SHP77 (cell line): ENCODE measurements at regions not wholly inside any gene's neighbourhood (a gene's known extent, or its start where the extent isn't known, plus 50 kb on each side); places are given as distances from the start of the nearest gene placed in this dataset.
A peak's percentile ranks its signal among the peaks of the same experiment; 100 is the strongest.

Source experiments
- DNase-seq, 2 experiments: peaks; one replicate each; lab custom pipeline; 2025; lab: John Stamatoyannopoulos, UW

DNA sequence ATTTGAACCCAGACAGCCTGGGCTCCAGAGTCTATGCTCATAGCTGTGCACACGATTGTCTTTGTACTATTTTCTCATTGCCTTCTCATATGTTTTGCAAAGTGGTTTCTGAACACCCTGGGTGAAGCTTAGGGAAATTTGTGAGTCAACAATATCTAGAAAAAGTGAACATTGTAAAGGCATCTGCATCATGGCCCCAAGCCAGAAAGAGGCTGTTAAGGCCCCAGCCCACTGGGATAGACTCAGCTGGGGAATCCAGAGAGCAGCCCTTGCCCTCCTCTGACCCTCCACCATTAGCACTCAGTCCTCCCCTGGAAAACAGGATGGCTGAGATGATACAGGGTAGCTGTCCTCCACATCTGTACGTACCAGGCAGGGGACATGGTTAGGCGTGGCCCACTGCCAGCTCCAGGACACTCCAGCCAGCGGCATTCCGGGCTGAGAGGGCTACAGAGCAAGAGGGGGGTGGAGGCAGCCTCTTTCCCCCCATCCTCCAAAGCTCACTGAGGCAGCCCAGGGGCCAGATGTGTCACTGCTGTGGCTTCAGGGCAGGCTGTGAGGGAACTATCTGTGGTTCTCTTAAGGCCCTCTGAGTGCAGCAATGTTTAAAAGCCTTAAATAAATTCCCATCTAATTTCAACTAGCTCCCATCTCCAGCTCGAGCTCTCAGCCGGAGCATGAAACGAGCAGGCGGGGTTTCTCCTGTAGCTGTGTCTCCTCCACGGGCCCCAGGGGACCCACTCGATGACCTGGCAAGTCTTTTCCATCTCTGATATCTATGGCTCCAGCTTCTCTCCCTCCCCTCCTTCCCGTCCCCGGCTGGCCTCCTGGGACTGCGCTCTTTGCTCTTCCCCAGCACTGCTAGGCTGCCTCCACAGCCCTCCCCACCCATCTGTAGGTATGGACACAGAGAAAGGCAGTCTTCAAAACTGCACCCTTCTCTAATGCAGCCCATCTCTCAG lies 209.4 kb upstream of the LRFN2 start:
- DNase-seq = no peak

DNA sequence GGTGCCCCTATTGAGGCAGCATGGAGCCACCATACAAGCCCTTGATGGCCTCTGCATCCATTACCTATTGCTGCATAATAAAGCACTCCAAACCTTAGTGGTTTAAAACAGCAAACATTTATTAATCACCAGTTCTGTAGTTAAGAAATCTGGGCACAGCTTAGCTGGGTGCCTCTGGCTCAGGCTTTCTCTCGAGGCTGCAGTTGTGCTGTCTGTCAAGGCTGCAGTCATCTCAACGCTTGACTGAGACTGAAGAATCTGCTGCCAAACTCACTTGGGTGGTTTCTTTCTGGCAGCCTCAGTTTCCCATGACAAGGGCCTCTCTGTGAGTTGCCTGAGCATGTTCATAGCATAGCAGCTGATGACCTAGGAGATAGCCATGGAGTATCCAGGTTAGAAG lies 207.4 kb upstream of the LRFN2 start:
- DNase-seq = no peak

DNA sequence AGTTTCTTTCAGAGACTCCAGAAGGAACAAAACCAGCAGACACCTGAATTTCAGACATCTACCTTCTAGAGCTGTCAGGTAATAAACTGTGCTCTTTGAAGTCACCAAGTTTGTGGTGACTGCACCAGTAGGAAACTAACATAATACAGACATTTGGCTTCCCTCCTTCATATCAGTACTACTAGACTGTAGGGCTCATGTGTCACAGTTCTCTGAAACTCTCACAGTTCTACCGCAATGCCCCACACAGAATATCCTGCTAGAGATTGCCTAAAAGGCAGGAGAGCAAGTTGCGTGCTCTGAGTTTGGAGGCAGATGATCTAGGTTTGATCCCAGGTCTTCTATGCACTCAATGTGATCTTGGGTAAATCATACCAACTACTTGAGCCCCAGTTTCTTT lies 205.0 kb upstream of the LRFN2 start:
- no peak for DNase-seq

DNA sequence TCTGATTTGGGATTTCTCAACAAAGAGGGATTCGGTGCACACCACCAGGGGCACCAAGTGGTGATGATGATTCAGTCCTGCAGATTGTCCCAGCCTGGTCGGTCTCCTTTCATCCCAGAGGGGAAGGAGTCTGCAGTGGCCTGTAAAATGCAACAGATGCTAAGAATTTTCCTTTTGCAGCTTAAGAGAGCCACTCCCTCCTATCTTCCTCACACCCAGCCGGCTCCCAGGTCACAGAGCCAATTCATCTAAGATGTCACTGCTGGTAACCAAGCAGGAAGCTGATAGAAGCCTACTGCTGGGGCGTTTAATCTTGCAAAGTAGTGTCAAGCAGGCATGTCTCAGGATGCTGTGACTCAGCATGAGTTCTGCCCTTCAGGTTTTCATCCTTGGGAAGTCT lies 203.8 kb upstream of the LRFN2 start:
- DNase-seq = no peak

DNA sequence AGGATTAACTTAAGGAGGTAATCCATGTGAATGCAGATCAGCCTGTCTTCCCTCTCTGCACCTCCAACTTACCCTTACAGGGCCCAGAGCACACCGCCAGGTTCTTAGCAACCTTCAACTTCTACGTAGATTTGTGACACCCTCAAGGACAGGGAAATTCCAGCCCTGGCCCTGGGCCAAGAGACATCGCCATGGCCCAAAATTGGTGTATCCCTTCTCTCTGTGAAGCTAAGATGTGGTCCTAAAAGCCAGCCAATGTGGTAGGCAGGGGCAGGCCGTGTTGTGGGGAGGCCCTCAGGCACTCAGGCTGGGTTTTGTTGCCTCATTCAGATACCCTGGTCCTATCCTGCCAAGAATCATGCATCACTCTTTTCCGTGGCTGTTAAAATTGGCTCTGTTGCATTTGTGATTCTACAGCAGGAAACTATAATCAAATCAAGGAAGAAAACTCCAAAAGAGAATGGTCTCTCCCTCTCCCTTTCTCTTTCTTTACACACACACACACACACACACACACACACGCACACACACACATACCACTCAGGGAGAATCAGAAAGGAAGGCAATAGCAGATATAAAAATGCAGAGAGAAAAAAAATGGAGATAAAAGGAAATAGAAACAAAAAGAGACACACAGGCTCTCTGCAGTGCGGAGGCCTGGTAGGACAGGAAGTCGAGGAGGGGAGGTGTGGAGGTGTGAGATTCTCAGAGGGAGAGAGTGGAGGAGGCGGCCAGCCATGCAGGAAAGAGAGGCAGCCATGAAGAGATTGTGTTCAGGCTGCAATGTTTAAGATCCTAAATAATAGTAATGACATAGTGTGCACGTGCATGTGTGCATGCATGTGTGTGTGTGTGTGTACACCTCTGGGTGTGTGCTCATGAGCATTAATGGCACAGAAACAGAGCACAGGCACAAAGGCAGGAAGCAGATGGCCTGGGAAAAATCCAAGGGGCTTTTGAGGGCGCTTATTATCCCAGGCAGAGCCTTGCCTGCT lies 201.8 kb upstream of the LRFN2 start:
- no peak for DNase-seq

DNA sequence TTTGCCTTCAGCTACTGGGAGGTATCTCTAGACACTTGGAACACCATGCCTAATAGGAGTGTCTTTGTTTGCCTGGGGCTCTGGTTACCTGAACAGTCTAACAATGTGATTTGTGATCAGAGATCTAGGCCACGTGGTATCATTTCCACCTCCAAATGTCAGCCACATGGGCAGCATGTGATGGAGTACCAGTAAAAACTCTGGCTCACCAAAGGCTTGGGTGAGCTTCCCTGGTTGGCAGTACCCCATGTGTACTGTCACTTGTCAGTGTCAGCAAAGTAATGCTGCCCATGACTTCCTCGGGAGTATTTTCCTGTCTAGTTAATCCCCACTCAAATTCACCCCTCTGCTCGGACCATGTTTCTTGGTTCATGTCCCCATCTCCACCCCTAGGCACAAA lies 195.2 kb upstream of the LRFN2 start:
- DNase-seq = no peak

DNA sequence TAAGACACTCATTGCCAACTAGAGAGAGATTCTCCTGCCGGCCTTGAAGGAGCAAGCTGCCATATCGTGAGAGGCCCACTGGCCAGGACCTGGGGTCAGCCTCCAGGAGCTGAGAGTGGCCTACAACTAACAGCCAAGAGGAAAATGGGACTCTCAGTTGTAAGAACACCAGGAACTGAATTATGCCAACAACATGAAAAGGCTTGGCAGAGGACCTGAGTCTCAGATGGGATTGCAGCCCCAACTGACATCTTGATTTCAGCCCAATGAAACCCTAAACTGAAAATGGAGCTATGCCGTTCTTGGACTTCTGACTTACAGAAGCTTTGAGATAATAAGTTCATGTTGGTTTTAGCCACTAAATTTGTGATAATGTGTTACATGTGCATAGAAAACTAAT lies 193.5 kb upstream of the LRFN2 start:
- no peak for DNase-seq

DNA sequence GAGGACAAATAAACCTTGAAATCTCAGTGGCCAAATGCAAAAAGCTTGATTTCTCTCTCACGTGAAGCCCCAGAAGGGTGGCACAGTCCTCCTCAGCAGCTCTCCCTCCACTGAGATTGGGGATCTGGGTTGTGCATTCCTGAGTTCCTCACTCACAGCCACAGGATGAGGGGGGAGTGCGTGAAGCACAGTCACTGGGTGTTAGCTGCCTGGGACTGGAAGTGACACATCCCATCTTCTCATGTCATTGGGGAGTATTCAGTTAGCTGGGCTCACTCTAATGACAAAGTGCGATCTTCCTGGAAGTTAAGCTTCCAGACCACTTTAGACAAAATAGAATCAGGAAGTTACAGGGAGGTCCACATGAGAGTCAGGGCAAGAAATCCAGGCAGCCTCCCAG lies 192.2 kb upstream of the LRFN2 start:
- no peak for DNase-seq

DNA sequence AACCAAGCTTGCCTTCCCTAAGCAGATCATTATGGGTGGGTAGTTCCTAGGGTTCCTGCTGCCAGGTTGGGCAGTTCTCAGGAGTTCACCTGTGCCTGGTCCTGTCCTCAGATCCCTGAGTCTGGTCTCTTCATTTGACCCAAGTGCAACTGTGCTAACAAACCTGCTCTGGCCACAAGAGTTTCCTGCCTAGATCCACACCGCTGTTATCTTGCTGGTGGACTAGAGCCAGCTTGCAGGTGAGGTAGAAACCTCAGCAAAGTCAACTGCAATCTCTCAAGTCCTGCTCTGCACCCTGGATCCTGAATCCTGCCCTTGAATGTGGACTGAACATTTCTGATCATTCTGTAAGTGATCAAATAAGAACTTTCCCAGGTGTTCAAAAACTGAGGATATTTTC lies 191.8 kb upstream of the LRFN2 start:
- DNase-seq = no peak

DNA sequence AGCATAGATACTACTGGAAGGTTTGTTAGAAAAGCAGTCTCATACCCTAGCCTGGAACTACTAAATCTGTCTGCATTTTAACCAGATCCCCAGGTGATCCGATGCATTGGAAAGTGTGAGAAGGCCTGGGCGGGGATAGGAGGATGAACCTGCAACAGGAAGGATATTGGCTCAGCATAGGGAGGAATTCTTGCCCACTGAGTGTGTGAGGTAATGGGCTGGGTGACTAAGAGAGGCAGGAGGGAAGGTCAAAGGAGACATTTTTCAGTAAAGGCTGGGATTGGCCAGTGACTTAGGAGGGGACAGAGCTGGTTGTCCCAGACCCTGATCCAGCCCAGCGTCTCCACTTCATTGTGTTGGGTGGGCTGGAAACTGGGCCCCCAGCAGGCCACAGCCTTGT lies 191.0 kb upstream of the LRFN2 start:
- DNase-seq = no peak

DNA sequence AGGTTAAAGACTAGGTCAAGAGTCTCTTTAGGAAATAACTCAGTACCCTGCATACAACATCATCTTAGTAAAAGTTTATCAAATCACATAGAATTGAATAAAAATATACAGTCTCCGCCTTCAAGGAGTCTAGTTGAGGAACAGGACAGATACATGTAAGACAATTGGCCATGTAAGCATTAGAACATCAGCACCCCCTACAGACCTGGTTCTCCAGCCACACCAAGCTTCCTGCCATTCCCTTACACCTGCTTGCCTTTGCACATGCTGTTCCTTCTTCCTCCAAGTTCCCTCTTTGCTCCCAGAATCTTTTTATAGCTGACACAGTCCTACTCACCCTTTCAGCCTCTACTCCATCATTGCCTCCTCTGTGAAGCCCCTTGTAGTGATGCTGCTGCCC lies 187.8 kb upstream of the LRFN2 start:
- no peak for DNase-seq

DNA sequence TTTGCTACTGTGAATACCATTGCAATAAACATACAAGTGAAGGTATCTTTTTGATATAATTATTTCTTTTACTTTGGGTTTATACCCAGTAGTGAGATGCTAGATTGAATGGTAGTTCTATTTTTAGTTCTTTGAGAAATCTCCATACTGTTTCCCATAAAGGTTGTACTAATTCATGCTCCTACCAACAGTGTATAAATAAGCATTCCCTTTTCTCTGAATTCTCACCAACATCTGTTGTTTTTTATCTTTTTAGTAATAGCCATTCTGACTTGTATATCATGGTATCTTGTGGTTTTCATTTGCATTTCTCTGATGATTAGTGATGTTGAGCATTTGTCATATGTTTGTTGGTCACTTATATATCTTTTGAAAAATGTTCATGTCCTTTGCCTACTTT lies 183.6 kb upstream of the LRFN2 start:
- no peak for DNase-seq

DNA sequence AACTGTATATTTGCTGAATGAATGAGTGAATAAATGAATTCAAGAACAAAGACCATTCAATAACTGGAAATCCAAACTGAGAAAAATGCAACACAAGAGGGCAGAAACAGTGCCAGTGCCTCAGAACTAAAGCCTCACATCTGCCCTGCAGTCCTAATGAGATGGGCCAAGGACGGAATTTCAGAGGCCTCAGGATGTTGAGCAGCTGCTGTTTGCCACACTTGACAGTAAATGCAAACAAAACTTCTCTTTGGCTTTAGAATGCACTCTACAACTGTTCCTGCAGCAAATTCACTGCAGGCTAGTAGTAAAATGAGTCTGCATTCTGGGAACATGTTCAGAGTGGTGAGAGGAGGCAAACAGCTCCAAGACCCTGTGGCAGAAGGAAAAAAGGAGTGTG lies 177.6 kb upstream of the LRFN2 start:
- DNase-seq = peak; percentile 37 to 42

DNA sequence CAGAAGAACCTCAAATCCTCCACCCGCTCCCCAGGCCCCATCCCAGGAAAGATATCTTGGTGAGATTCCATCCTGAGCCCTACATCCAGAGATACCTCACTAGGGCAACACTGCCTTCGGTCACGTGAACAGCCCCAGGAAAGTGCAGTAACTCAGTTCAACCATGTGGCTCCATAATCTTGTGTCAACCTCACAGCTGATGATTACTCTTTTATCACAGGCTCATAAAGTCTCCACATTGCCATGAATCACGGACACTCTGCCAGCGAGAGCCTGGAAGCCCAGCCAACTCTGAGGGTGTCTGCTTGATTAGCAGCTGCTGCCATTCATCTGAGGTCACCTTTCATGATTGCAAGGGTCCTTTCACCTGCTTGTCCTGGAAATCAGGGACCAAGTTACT lies 175.8 kb upstream of the LRFN2 start:
- DNase-seq = no peak

DNA sequence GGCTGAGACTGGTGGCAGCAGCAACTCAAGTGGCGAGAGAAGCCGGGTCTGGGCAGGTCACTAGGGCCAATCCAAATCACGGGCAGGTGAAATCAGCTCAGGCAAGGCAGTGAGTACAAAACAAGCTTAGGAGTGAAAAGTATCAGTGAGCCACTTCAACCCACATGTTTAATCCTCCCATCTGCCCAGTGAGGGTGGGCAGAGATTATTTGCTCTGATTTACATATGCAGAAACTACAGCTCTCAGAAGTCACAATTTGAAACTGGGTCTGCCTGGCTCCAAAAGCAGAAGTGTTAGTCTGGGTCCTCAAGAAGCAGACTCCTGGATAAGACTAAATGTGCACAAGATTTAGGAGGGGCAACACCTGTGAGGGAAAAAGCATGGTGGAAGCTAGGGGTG lies 173.7 kb upstream of the LRFN2 start:
- no peak for DNase-seq

DNA sequence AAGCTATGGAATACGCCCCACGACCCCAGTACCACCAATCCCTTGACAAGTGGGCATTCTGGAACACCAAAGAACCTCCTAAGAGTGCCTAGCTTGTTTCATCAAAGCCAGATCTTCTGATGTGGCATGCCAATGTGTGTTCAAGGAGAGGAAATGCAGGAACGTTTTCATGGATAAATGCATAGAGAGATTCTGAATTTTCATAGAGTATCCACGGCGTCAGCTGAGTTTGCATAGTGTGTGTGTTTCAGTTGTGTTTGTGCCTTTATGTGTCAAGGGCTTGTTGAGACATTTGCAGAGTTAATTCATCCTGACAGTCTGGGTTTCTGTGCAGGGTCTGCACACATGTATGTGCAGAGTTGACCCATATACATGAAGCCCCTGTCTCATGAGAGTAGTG lies 172.7 kb upstream of the LRFN2 start:
- DNase-seq = no peak

DNA sequence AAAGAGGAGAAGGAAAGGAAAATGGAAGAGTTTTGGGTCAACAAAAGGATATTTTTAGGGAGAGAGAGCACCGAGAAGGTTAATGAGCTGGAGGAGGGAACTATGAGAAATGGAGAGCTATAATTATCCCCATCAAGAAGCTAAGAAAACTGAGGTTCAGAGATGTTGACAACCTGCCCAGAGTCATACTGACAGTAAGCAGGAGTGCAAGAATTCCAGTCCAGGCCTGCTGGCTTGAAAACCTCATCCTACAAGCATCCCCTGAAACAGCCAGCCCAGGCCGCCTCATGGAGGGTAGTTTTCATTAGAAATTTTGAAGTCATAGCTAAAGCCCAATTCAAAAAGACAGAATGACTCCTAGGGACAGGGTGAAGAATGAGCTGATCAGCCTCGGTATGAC lies 172.1 kb upstream of the LRFN2 start:
- no peak for DNase-seq

DNA sequence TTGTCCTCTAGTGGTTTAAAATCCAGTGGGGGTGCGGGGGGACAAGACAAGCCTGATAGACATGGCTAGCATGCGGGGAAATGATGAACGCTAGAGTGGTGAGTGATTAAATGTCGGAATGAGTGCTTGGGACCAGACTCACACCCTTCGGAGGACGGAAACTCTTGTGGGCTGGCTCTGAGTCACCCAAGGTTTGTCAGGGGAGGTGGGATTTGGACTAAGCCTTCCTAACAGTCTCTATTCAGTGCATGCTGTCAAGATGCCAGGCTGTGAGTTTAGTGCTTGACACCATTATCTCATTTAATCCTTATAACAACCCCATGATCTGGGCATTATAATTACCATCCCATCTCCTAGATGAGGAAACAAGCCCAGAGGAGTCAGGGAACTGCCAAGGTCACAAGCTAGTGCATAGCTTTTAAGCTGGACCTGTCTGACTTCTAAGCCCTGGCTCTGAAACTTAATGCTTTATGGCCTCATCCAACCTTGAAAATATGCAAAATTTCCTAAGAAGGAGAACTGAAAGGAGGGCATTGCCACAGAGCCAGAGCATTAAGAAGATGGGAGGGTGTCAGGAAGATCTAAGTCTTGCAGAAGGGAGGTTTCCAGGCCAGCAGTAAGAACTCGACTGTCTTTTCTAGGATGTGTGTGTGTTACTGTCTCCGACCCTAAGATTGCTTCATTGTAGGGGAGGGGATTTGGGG lies 168.7 kb upstream of the LRFN2 start:
- DNase-seq = no peak

DNA sequence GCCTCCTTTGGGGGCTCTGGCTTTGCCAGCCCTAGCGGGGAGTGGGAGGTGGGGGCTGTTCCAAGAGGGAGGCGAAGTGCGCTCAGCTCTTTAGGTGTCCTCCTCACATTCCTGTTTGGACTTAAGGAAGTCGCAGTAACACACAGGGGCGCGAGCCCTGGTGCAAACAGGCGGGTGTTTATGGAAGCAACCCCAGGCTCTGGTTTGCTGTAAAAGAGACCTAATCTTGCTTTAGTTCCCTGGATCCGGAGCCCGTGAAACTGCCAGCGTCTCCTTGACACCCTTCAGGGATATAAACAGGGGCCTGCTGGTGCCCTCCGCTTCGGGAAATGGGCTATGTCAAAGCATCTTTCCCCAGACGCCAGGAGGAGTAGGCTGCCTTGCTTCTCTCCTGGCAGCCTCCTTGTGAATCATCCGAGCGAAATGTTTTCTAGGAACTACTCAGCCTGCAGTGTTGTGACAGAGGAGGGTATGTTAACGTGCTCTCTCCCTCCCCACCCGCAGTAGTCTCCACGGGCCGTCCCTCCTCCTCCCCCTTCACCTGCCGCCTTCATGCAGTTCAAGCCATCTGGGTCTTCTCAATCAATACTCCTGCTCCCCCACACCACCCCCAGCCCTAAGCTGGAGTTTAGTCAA lies 168.0 kb upstream of the LRFN2 start:
- no peak for DNase-seq

DNA sequence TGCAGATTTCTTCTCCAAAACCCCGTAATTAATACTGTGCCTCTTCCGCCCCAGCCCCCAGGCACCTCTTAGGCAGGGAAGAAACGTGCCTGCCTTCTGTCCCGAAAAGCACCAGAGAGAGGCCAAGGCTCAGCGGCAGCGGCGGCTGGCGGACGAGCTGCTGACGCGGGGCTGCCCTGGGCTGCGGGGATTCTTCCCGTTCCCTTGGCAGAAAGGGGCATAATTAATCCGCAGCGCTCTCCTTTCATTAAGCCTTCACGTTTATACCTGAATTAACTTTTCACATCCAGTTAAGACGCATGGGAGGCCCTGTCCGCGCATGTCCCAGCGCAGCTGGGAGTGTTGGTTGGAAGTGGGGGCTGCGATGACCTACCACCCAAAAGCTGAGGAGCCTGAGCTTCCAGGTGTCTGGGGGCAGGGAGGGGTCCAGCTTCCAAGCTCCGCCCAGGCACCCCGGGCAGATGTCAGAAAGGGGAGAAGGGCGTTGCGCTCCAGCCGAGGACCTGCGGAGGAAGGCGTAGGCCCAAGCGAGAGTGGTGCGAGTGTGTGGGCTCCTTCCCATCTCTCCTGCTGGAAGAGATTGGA lies 167.4 kb upstream of the LRFN2 start:
- no peak for DNase-seq

DNA sequence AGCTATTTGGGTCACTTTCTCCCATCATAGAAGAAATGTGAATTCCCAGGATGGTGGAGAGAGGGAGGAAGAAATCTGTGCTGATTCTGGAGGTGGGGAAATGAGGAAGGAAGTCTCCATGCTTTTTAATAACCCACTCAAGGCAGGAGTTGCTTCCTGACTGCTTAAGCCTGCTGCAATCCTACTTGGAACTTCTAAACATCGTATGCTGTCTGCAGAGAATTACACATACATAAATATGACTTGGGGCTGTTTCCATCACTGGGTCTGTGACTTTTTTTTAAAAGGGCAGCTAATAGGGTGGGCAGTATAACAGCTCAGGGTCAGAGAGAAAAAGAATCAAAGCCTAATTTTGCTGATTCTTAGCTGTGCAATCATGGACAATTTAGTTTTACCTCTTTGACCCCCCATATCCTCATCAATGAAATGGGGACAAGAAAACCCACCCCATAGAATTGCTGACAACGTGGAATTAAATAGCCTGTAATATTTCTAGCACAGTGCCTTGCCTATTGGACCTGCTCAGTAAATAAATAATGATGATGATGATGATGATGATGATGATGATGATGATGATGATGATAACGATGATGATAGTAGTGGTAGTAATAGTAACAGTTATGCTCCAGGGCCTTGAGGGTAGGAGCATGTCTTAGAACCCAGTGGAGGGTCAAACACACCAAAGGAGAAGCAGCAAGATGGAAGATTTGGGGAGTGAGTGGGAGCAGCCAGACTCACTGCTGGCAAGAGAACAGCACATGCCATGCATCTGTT lies 166.7 kb upstream of the LRFN2 start:
- no peak for DNase-seq
